ENCODE measurements at regions not wholly inside any gene's neighbourhood (a gene's known extent, or its start where the extent isn't known, plus 50 kb on each side); places are given as distances from the start of the nearest gene placed in this dataset.

DNA sequence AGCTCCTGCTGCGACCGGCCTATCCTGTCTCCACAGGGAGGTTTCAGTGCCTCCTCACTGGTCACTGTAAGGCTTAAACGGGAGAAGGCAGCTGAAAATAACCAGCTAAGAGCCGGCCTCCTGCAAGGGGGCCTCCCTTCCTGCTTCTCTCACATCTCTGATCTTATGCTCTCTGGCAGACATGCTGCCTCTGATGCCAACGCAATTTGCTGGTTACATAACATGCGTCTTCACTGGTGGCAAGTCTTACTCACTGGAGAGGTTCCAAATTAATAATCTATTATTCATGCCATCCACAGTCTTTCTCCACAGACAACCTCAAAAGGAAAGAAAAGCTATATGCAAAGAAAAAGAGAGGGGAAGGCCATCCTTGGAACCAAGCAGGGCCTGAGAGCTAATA, 91.8 kb upstream of the LRFN2 start:
- TF ChIP-seq, protein P1, sequence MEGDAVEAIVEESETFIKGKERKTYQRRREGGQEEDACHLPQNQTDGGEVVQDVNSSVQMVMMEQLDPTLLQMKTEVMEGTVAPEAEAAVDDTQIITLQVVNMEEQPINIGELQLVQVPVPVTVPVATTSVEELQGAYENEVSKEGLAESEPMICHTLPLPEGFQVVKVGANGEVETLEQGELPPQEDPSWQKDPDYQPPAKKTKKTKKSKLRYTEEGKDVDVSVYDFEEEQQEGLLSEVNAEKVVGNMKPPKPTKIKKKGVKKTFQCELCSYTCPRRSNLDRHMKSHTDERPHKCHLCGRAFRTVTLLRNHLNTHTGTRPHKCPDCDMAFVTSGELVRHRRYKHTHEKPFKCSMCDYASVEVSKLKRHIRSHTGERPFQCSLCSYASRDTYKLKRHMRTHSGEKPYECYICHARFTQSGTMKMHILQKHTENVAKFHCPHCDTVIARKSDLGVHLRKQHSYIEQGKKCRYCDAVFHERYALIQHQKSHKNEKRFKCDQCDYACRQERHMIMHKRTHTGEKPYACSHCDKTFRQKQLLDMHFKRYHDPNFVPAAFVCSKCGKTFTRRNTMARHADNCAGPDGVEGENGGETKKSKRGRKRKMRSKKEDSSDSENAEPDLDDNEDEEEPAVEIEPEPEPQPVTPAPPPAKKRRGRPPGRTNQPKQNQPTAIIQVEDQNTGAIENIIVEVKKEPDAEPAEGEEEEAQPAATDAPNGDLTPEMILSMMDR (IDR thresholded peaks at IDR 0.05; ENCODE audit: insufficient read depth, low read depth, low read length, missing control alignments) = no peak
- DNase-seq (ENCODE audit: low read depth) = no peak
- H3K4me3 ChIP-seq (ENCODE audit: low read length) = no peak overlapping the region

DNA sequence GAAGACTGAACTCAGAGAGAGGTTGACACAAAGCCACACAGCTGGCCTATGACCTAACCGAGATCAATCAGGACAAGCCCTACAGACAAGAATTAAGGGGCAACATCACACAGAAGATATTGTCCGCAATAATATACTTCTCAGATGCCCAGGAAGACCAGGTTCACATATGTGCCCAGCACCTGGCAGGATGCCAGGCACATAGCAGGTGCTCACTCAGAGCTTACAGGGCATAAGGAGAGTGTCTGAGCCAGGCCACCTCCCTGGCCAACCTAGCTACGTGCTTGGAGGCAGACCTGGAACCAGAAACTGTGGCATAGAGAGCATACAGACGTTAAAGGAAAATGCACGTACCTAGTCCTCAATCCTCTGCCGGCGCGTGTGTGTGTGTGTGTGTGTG, 87.0 kb upstream of the LRFN2 start:
- no peak for DNase-seq (ENCODE audit: low read depth)
- H3K4me3 ChIP-seq (ENCODE audit: low read length) = no peak overlapping the region
- TF ChIP-seq, protein P1 (IDR thresholded peaks at IDR 0.05; ENCODE audit: insufficient read depth, low read depth, low read length, missing control alignments) = no peak

DNA sequence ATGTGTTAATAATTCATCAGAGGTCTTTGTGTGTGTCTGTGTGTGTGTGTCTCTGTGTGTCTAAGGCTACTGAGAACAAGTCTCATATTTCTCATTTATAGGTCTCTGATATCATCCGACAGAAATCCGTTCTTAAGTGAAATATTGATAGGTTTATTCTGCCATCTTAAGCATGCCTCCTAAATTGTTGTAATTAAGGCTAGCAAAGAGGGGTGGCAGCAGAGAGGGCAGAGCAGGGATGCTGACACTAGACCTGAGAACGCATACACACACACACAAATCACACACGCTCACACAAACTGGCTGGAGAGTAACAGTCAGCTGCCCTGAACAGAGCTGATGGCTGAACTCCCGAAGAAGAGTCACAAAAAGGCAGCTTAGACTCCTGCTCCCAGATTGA, 84.9 kb upstream of the LRFN2 start:
- TF ChIP-seq, protein P1 (IDR thresholded peaks at IDR 0.05; ENCODE audit: insufficient read depth, low read depth, low read length, missing control alignments) = no peak
- no peak overlapping the region for H3K4me3 ChIP-seq (ENCODE audit: low read length)
- no peak for DNase-seq (ENCODE audit: low read depth)

DNA sequence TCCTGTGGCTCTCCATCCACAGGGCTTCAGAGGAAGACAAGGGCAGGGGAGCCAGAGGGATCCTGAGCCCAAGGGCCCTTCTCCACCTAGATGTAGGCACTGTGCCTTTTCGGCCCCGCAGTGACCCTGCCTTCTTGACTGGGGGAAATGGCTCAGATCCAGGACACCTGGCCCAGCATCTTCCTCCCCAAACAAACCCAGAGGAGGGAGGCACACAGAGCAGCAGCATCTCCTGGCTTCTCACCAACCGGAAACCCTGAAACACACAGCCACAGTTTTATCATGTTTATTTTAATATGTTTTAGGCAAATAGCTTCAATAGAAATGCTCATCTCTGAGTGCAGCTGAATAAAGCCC, 84.5 kb upstream of the LRFN2 start:
- H3K4me3 ChIP-seq (ENCODE audit: low read length) = no peak overlapping the region
- TF ChIP-seq, protein P1 (IDR thresholded peaks at IDR 0.05; ENCODE audit: insufficient read depth, low read depth, low read length, missing control alignments) = no peak
- DNase-seq (ENCODE audit: low read depth) = no peak

DNA sequence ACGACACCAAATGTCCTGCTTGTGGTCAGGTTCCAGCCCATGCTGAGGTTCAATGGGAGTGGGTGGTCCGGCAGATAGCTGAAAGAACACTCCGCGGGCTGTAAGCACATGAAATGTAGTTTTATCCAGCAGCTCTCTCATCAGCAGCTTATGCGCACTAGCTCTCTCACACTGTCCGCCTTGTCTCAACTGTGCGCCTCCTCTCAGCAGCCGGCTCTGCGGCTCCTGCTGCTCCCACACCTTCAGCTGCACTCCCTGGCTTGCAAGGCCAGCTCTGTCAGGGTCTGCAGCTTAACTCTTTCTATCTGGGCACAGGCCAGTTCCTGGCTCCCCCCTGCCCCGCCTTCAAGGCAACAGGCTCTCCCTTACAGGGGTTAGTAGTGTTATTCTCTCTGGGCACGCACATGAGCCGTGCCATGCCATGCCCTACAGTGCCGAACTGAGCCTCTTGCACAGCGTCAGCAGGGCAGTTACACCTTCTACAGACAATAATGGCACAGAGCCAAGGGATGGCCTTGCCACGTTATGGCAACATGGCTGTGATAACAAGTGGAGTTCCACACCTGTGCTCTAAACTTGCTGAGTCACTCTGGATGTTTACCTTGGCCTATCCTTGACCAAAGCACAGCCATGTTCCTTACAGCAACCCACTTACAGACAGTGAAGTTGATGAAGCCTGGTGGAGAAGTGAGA, 84.0 kb upstream of the LRFN2 start:
- no peak overlapping the region for H3K4me3 ChIP-seq (ENCODE audit: low read length)
- TF ChIP-seq, protein P1 (IDR thresholded peaks at IDR 0.05; ENCODE audit: insufficient read depth, low read depth, low read length, missing control alignments) = no peak
- no peak for DNase-seq (ENCODE audit: low read depth)

DNA sequence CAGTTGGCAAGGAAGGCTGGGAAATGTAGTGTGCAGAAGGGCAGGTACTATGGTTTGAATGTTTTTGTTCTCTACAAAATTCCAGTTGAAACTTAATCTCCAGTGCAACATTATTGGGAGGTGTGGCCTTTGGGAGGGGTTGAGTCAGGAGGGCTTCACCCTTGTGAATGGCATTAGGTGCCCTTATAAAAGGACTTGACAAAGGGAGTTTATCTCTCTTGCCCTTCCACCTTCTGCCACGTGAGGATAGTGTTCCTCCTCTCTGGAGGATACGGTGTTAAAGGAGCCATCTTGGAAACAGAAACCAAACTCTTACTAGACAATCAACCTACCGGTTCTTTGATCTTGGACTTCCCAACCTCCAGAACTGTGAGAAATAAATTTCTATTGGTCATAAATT, 82.2 kb upstream of the LRFN2 start:
- DNase-seq (ENCODE audit: low read depth) = no peak
- no peak overlapping the region for H3K4me3 ChIP-seq (ENCODE audit: low read length)
- TF ChIP-seq, protein P1 (IDR thresholded peaks at IDR 0.05; ENCODE audit: insufficient read depth, low read depth, low read length, missing control alignments) = no peak

DNA sequence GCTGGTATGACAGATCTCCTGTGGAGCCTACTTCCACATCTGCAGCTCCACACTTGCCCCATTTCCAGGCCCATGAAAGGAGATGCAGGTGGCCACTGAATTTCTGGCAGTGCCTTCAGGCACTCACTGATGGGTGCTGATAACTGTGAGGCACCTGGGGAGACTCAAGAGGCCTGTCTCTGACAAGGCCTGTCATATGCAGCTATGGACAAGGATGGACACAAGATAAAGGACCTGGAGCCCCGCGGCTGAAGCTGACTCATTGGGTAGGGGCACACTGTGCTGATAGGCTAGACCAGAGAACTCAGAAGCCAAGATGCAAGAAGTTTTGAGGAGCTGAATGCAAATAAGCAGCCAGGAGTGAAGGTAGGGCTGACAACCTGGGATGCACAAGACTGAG, 81.0 kb upstream of the LRFN2 start:
- TF ChIP-seq, protein P1 (IDR thresholded peaks at IDR 0.05; ENCODE audit: insufficient read depth, low read depth, low read length, missing control alignments) = no peak
- DNase-seq (ENCODE audit: low read depth) = no peak
- no peak overlapping the region for H3K4me3 ChIP-seq (ENCODE audit: low read length)
